ENCODE measurements at regions not wholly inside any gene's neighbourhood (a gene's known extent, or its start where the extent isn't known, plus 50 kb on each side); places are given as distances from the start of the nearest gene placed in this dataset.
"Not testable (repeated sequence)": the region's sequence is repeated elsewhere in the genome, so short reads cannot be mapped to it uniquely, and the experiment has no call there.

DNA sequence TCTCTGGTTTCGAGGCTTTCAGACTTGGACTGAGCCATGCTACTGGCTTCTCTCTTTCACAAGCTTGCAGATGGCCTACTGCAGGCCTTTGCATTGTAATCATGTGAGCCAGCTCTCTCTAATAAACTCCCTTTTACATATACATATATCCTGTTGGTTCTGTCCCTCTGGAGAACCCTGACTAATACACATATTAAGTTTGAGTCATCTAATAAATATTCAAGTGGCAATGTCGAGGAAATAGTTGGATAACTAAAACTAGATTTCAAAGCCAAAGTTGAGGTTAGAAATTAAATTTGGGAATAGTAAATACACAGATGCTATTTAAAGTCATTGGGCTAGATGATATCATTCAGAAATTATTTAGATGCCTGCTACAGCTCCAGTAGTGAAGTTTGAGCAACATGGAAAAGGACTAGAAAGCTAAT lies 1343.4 kb downstream of the GRIK2 start:
- TF ChIP-seq, protein P1, sequence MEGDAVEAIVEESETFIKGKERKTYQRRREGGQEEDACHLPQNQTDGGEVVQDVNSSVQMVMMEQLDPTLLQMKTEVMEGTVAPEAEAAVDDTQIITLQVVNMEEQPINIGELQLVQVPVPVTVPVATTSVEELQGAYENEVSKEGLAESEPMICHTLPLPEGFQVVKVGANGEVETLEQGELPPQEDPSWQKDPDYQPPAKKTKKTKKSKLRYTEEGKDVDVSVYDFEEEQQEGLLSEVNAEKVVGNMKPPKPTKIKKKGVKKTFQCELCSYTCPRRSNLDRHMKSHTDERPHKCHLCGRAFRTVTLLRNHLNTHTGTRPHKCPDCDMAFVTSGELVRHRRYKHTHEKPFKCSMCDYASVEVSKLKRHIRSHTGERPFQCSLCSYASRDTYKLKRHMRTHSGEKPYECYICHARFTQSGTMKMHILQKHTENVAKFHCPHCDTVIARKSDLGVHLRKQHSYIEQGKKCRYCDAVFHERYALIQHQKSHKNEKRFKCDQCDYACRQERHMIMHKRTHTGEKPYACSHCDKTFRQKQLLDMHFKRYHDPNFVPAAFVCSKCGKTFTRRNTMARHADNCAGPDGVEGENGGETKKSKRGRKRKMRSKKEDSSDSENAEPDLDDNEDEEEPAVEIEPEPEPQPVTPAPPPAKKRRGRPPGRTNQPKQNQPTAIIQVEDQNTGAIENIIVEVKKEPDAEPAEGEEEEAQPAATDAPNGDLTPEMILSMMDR (conservative IDR thresholded peaks at IDR 0.05), result no peak
- no peak overlapping the region for H3K27ac ChIP-seq (ENCODE audit: low read depth, low read length)
- WGBS, 2 experiments (ENCODE audit: insufficient coverage in 1 of 2, insufficient read length in 1 of 2), result 92 to 100% methylated on average over 1 to 2 of the region's 2 CpGs
- Mint-ChIP-seq H3K27me3 (ENCODE audit: insufficient read depth) (no peaks in the 10 kb centered on the region), H3K36me3 (ENCODE audit: low read depth) (no peaks in the 10 kb centered on the region), H3K4me1 (peaks cover 19% of the 10 kb centered on the region), H3K27ac (no peak overlapping the region), H3K4me3 (no peak overlapping the region), H3K9me3 (no peaks in the 10 kb centered on the region)
- H3K27me3 ChIP-seq (ENCODE audit: control insufficient read depth, insufficient read depth, low read length, poor library complexity, severe bottlenecking), result no peaks in the 10 kb centered on the region
- H3K9me3 ChIP-seq (ENCODE audit: control insufficient read depth, low read length), result no peaks in the 10 kb centered on the region
- H3K9ac ChIP-seq (ENCODE audit: extremely low read depth, low read length, poor library complexity, severe bottlenecking), result no peak overlapping the region
- H3K4me1 ChIP-seq (ENCODE audit: control insufficient read depth, insufficient read depth, low read length), result no peaks in the 10 kb centered on the region
- DNase-seq, result no peak
- H3K36me3 ChIP-seq (ENCODE audit: control insufficient read depth, insufficient read depth, low read length), result no peaks in the 10 kb centered on the region
- H3K4me3 ChIP-seq (ENCODE audit: low read length), result no peak overlapping the region

DNA sequence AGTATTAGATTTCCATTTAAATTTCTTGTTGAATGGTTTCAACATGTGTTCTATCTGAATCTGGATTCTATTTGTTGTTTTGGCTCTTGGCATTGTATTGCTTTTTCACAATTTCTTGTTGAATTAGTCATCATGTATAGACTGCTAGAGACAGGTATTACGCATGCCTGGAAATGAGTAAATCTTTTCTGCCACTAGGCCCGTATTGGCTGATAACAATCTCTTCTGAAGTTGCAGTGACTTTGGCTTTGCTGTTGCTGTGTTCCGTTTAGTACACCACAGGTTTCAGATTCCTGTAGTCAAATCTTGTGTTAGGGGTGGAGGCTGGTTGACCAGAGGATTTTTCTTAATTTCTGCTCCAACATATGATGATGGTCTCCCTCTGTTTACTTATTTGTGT lies 1339.4 kb downstream of the GRIK2 start:
- Mint-ChIP-seq H3K36me3 (ENCODE audit: low read depth) (no peaks in the 10 kb centered on the region), H3K4me1 (peaks cover 9% of the 10 kb centered on the region), H3K9me3 (peaks cover 10% of the 10 kb centered on the region), H3K27ac (peak overlapping the region; percentile 72), H3K27me3 (ENCODE audit: insufficient read depth) (no peaks in the 10 kb centered on the region), H3K4me3 (no peak overlapping the region)
- Histone ChIP-seq H3K9me3 (ENCODE audit: control insufficient read depth, low read length) (no peaks in the 10 kb centered on the region), H3K27ac (ENCODE audit: low read depth, low read length) (no peak overlapping the region), H3K4me1 (ENCODE audit: control insufficient read depth, insufficient read depth, low read length) (no peaks in the 10 kb centered on the region), H3K9ac (ENCODE audit: extremely low read depth, low read length, poor library complexity, severe bottlenecking) (no peak overlapping the region), H3K27me3 (ENCODE audit: control insufficient read depth, insufficient read depth, low read length, poor library complexity, severe bottlenecking) (no peaks in the 10 kb centered on the region), H3K4me3 (ENCODE audit: low read length) (no peak overlapping the region), H3K36me3 (ENCODE audit: control insufficient read depth, insufficient read depth, low read length) (no peaks in the 10 kb centered on the region)
- TF ChIP-seq, protein P1 (conservative IDR thresholded peaks at IDR 0.05), result no peak
- no peak for DNase-seq
- WGBS, 2 experiments (ENCODE audit: insufficient coverage in 1 of 2, insufficient read length in 1 of 2), result 82 to 90% methylated on average over 2 to 3 of the region's 3 CpGs

DNA sequence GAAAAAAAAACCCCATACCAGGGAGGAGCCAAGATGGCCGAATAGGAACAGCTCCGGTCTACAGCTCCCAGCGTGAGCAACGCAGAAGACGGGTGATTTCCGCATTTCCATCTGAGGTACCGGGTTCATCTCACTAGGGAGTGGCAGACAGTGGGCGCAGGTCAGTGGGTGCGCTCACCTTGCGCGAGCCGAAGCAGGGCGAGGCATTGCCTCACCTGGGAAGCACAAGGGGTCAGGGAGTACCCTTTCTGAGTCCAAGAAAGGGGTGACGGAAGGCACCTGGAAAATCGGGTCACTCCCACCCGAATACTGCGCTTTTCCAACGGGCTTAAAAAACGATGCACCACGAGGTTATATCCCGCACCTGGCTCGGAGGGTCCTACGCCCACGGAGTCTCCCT lies 1328.6 kb downstream of the GRIK2 start:
- DNase-seq; H3K4me3 Mint-ChIP-seq; H3K36me3 Mint-ChIP-seq (ENCODE audit: low read depth); H3K27me3 Mint-ChIP-seq (ENCODE audit: insufficient read depth); H3K4me3 ChIP-seq (ENCODE audit: low read length); H3K36me3 ChIP-seq (ENCODE audit: control insufficient read depth, insufficient read depth, low read length); H3K9me3 ChIP-seq (ENCODE audit: control insufficient read depth, low read length); H3K27me3 ChIP-seq (ENCODE audit: control insufficient read depth, insufficient read depth, low read length, poor library complexity, severe bottlenecking); H3K4me1 ChIP-seq (ENCODE audit: control insufficient read depth, insufficient read depth, low read length); H3K9me3 Mint-ChIP-seq; H3K27ac ChIP-seq (ENCODE audit: low read depth, low read length); H3K9ac ChIP-seq (ENCODE audit: extremely low read depth, low read length, poor library complexity, severe bottlenecking); H3K4me1 Mint-ChIP-seq; H3K27ac Mint-ChIP-seq: not testable (repeated sequence)
- 95% methylated on average over 8 to 24 of the region's 24 CpGs for WGBS, 2 experiments (ENCODE audit: insufficient coverage in 1 of 2, insufficient read length in 1 of 2)

DNA sequence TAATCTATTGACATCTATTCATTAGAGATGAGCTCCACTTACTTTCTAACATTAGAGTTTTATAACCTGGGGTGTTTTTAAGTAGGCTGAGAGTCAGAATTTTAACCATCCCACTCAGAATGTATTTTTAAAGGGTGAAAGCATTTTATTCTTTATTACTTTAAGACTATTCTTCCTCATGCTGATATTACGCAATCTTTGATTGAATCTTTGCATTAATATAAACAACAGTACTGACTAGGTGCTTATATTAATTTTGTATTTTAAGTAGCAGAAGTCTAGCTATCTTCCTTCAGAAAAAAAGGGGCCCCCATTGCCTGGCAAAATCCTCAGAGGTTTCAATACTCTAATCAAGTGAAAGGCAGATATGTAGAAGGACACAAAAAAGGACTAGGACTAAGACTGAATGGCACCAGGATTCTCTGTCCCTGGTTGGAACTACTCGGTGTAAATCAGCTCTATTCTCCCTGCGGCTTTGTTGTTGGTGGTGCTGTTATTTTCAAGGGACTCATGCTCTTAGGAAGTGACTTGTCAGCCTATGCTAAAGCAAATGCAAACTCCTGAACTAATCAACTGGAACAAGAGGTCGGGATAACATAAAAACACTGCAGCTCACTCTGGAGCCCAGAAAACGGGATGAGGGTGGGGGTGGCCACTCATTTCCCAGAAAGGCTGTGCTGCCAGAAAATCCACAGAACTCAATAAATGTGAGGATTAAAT lies 1324.4 kb downstream of the GRIK2 start:
- Mint-ChIP-seq H3K36me3 (ENCODE audit: low read depth) (no peaks in the 10 kb centered on the region), H3K4me3 (no peak overlapping the region), H3K9me3 (peaks cover 5% of the 10 kb centered on the region), H3K27ac (no peak overlapping the region), H3K4me1 (peaks cover 8% of the 10 kb centered on the region), H3K27me3 (ENCODE audit: insufficient read depth) (no peaks in the 10 kb centered on the region)
- no peaks in the 10 kb centered on the region for H3K36me3 ChIP-seq (ENCODE audit: control insufficient read depth, insufficient read depth, low read length)
- H3K9me3 ChIP-seq (ENCODE audit: control insufficient read depth, low read length), result no peaks in the 10 kb centered on the region
- H3K27ac ChIP-seq (ENCODE audit: low read depth, low read length), result peak overlapping the region; percentile 68
- no peaks in the 10 kb centered on the region for H3K27me3 ChIP-seq (ENCODE audit: control insufficient read depth, insufficient read depth, low read length, poor library complexity, severe bottlenecking)
- no peaks in the 10 kb centered on the region for H3K4me1 ChIP-seq (ENCODE audit: control insufficient read depth, insufficient read depth, low read length)
- H3K4me3 ChIP-seq (ENCODE audit: low read length), result no peak overlapping the region
- DNase-seq, result no peak
- no peak overlapping the region for H3K9ac ChIP-seq (ENCODE audit: extremely low read depth, low read length, poor library complexity, severe bottlenecking)
- WGBS, 2 experiments (ENCODE audit: insufficient coverage in 1 of 2, insufficient read length in 1 of 2), result 57 to 63% methylated on average over 2 to 4 of the region's 5 CpGs
- TF ChIP-seq, protein P1 (conservative IDR thresholded peaks at IDR 0.05), result no peak
